B cell (primary cell): ENCODE measurements at regions not wholly inside any gene's neighbourhood (a gene's known extent, or its start where the extent isn't known, plus 50 kb on each side); places are given as distances from the start of the nearest gene placed in this dataset.

Source experiments
- CTCF ChIP-seq: fragments of 200-600 bp; IDR thresholded peaks from one replicate; pipeline ENCODE4 v1.8.0; 2022; ENCODE audit warnings: antibody characterized with exemption, mild to moderate bottlenecking
- EZH2 ChIP-seq: IDR thresholded peaks from 2 replicates; pipeline ENCODE4 v1.6.1; 2012; ENCODE audit warnings: borderline replicate concordance, low read depth, mild to moderate bottlenecking, moderate library complexity, low read length; ENCODE audit not compliant: insufficient read depth, poor library complexity, severe bottlenecking

- TF ChIP-seq EZH2, result no peak
- no peak for TF ChIP-seq CTCF
Measured at GRCh38 chr16:59597269-59597668, 863.2 kb upstream of the GOT2 start.
